ENCODE measurements at regions not wholly inside any gene's neighbourhood (a gene's known extent, or its start where the extent isn't known, plus 50 kb on each side); places are given as distances from the start of the nearest gene placed in this dataset.

DNA sequence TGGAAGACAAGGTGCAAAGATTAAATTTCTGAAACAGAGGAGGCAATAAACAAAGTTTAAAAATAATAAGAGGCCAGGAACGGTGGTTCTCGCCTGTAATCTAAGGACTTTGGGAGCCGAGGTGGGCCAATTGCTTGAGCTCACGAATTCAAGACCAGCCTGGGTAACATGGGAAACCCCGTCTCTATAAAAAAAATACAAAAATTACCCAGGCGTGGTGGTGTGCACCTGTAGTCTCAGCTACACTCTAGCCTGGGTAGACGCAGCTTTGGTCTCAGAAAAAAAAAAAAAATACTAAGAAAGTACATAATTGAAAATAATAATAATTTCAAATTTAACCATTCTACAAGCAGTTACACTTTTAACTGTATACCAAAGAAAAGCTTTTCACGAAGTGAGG lies 744.6 kb upstream of the POU3F3 start:
- no peak for TF ChIP-seq ZFP37 (tag by site-specific recombination; IDR thresholded peaks at IDR 0.05)
- no peak for TF ChIP-seq KLF9 (tag by site-specific recombination; IDR thresholded peaks at IDR 0.05; ENCODE audit: low read depth)
- no peak for TF ChIP-seq ZNF677 (tag by site-specific recombination; IDR thresholded peaks at IDR 0.05)
- TF ChIP-seq ZNF530 (tag by site-specific recombination; IDR thresholded peaks at IDR 0.05; ENCODE audit: low read depth): no peak
- no peak for TF ChIP-seq ZNF426 (tag by site-specific recombination; IDR thresholded peaks at IDR 0.05)
- TF ChIP-seq RBAK (tag by site-specific recombination; IDR thresholded peaks at IDR 0.05): no peak
- no peak for TF ChIP-seq ZNF398 (tag by site-specific recombination; IDR thresholded peaks at IDR 0.05)
- TF ChIP-seq ZNF529 (tag by site-specific recombination; IDR thresholded peaks at IDR 0.05; ENCODE audit: insufficient replicate concordance): no peak
- no peak for TF ChIP-seq KLF7 (tag by site-specific recombination; IDR thresholded peaks at IDR 0.05; ENCODE audit: borderline replicate concordance)
- TF ChIP-seq ZNF548 (tag by site-specific recombination; IDR thresholded peaks at IDR 0.05): no peak
- Histone ChIP-seq H3K27ac (ENCODE audit: extremely low read depth, low read depth, low read length) (no peak overlapping the region), H3K36me3 (ENCODE audit: control insufficient read depth in 2 of 2, insufficient read depth in 1 of 2, low read length in 2 of 2) (no peaks in the 10 kb centered on the region), H3K4me3 (ENCODE audit: low read depth, low read length) (no peak overlapping the region), H3K9me3 (ENCODE audit: control insufficient read depth, insufficient read depth, low read depth, low read length) (no peaks in the 10 kb centered on the region), H3K4me1 (ENCODE audit: control insufficient read depth, insufficient read depth, low read length) (no peaks in the 10 kb centered on the region)
- POLR2A ChIA-PET: no interaction called here
- CTCF ChIA-PET: interaction anchor here (1.1 kb wide), 1 partner anchor 10 kb away, joined by 3 read pairs; no protein-coding TSS in a partner anchor

- no peaks in the 10 kb centered on the region for H3K9me3 ChIP-seq (ENCODE audit: control insufficient read depth, insufficient read depth, low read depth, low read length)
- no peak overlapping the region for H3K4me3 ChIP-seq (ENCODE audit: low read depth, low read length)
- POLR2A ChIA-PET: no interaction called here
- no peaks in the 10 kb centered on the region for H3K36me3 ChIP-seq (ENCODE audit: control insufficient read depth in 2 of 2, insufficient read depth in 1 of 2, low read length in 2 of 2)
- H3K27ac ChIP-seq (ENCODE audit: extremely low read depth, low read depth, low read length): no peak overlapping the region
- CTCF ChIA-PET: no interaction called here
- H3K4me1 ChIP-seq (ENCODE audit: control insufficient read depth, insufficient read depth, low read length): no peaks in the 10 kb centered on the region
- TF ChIP-seq KLF1 (tag by site-specific recombination; IDR thresholded peaks at IDR 0.05) (no peak), ZNF324 (tag by site-specific recombination; IDR thresholded peaks at IDR 0.05) (no peak), ZNF48 (tag by site-specific recombination; IDR thresholded peaks at IDR 0.05) (no peak), ZNF558 (tag by site-specific recombination; IDR thresholded peaks at IDR 0.05) (no peak), GFI1B (tag by site-specific recombination; IDR thresholded peaks at IDR 0.05) (no peak), GLIS1 (tag by site-specific recombination; IDR thresholded peaks at IDR 0.05) (no peak), ZNF311 (tag by site-specific recombination; IDR thresholded peaks at IDR 0.05; ENCODE audit: borderline replicate concordance) (no peak), ZSCAN23 (tag by site-specific recombination; IDR thresholded peaks at IDR 0.05) (no peak), ZNF2 (tag by site-specific recombination; IDR thresholded peaks at IDR 0.05) (no peak), IKZF3 (tag by site-specific recombination; IDR thresholded peaks at IDR 0.05) (no peak), ZNF596 (tag by site-specific recombination; IDR thresholded peaks at IDR 0.05) (no peak), ZNF768 (tag by site-specific recombination; IDR thresholded peaks at IDR 0.05) (no peak), ZNF707 (tag by site-specific recombination; IDR thresholded peaks at IDR 0.05) (no peak)
- TF ChIP-seq, protein P1, sequence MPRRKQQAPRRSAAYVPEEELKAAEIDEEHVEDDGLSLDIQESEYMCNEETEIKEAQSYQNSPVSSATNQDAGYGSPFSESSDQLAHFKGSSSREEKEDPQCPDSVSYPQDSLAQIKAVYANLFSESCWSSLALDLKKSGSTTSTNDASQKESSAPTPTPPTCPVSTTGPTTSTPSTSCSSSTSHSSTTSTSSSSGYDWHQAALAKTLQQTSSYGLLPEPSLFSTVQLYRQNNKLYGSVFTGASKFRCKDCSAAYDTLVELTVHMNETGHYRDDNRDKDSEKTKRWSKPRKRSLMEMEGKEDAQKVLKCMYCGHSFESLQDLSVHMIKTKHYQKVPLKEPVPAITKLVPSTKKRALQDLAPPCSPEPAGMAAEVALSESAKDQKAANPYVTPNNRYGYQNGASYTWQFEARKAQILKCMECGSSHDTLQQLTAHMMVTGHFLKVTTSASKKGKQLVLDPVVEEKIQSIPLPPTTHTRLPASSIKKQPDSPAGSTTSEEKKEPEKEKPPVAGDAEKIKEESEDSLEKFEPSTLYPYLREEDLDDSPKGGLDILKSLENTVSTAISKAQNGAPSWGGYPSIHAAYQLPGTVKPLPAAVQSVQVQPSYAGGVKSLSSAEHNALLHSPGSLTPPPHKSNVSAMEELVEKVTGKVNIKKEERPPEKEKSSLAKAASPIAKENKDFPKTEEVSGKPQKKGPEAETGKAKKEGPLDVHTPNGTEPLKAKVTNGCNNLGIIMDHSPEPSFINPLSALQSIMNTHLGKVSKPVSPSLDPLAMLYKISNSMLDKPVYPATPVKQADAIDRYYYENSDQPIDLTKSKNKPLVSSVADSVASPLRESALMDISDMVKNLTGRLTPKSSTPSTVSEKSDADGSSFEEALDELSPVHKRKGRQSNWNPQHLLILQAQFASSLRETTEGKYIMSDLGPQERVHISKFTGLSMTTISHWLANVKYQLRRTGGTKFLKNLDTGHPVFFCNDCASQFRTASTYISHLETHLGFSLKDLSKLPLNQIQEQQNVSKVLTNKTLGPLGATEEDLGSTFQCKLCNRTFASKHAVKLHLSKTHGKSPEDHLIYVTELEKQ (tag by site-specific recombination; IDR thresholded peaks at IDR 0.05; ENCODE audit: borderline replicate concordance): no peak
- TF ChIP-seq, protein P2, sequence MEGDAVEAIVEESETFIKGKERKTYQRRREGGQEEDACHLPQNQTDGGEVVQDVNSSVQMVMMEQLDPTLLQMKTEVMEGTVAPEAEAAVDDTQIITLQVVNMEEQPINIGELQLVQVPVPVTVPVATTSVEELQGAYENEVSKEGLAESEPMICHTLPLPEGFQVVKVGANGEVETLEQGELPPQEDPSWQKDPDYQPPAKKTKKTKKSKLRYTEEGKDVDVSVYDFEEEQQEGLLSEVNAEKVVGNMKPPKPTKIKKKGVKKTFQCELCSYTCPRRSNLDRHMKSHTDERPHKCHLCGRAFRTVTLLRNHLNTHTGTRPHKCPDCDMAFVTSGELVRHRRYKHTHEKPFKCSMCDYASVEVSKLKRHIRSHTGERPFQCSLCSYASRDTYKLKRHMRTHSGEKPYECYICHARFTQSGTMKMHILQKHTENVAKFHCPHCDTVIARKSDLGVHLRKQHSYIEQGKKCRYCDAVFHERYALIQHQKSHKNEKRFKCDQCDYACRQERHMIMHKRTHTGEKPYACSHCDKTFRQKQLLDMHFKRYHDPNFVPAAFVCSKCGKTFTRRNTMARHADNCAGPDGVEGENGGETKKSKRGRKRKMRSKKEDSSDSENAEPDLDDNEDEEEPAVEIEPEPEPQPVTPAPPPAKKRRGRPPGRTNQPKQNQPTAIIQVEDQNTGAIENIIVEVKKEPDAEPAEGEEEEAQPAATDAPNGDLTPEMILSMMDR (tag by site-specific recombination; IDR thresholded peaks at IDR 0.05): no peak
Measured at GRCh38 chr2:104118889-104119288, 735.0 kb upstream of the POU3F3 start.
